ENCODE measurements at regions not wholly inside any gene's neighbourhood (a gene's known extent, or its start where the extent isn't known, plus 50 kb on each side); places are given as distances from the start of the nearest gene placed in this dataset.

DNA sequence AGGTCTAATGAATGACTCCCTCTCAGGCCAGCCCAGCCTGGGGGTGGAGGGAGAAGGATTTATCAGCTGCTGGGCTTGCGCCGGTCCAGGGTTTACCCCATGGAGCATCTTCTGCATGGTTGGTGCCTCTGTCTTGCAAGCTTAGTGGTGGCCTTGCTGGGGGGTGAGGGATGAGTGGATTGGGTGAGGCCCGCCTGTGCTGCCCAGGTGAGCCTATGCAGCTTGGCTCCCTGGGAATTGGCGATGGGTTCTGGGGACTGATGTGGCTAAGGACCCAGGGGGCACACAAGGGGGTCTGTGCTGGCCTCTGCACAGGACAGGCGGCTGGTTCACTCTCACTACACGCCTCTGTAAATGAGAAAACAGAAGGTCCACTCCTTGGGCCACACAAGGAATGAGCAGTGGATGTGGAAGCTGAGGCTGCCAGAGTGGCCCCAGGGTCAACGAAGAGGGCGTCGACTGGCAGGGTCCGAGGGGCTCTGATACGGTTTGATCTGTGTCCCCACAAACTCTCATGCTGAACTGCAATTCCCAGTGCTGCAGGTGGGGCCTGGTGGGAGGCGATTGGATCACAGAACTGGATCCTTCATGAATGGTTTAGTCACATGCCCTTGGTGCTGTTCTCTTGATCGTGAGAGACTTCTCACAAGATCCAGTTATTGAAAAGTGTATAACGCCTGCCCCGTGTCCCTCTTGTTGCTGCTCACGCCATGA is 151.6 kb upstream of the HDAC4 start:
- no peak for TF ChIP-seq POLR2AphosphoS5 (IDR thresholded peaks at IDR 0.05)
- TF ChIP-seq, protein P1, sequence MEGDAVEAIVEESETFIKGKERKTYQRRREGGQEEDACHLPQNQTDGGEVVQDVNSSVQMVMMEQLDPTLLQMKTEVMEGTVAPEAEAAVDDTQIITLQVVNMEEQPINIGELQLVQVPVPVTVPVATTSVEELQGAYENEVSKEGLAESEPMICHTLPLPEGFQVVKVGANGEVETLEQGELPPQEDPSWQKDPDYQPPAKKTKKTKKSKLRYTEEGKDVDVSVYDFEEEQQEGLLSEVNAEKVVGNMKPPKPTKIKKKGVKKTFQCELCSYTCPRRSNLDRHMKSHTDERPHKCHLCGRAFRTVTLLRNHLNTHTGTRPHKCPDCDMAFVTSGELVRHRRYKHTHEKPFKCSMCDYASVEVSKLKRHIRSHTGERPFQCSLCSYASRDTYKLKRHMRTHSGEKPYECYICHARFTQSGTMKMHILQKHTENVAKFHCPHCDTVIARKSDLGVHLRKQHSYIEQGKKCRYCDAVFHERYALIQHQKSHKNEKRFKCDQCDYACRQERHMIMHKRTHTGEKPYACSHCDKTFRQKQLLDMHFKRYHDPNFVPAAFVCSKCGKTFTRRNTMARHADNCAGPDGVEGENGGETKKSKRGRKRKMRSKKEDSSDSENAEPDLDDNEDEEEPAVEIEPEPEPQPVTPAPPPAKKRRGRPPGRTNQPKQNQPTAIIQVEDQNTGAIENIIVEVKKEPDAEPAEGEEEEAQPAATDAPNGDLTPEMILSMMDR (IDR thresholded peaks at IDR 0.05), result no peak
